Choroid plexus epithelial cell (primary cell): ENCODE measurements at regions not wholly inside any gene's neighbourhood (a gene's known extent, or its start where the extent isn't known, plus 50 kb on each side); places are given as distances from the start of the nearest gene placed in this dataset.

Experiments
- DNase-seq: peaks from one replicate; pipeline ENCODE4 v3.0.0-alpha.2; 2010; ENCODE audit warnings: low read depth
- H3K4me3 ChIP-seq: 2 replicates; pipeline ENCODE4 v1.5.1; 2011; ENCODE audit warnings: low read depth, mild to moderate bottlenecking, control low read depth, low read length, moderate library complexity
- CTCF ChIP-seq: conservative IDR thresholded peaks from 2 replicates; pipeline ENCODE4 v1.5.1; 2011; ENCODE audit warnings: low read depth, mild to moderate bottlenecking, control low read depth, inconsistent platforms, low read length, moderate library complexity

GRCh38 chr12:105832806-105833205, 305.9 kb downstream of the NUAK1 start:
- no peak overlapping the region for H3K4me3 ChIP-seq
- no peak for DNase-seq
- no peak for TF ChIP-seq CTCF

- H3K4me3 ChIP-seq = no peak overlapping the region
- no peak for TF ChIP-seq CTCF
- no peak for DNase-seq
Observed at GRCh38 chr12:105834496-105834895, 304.3 kb downstream of the NUAK1 start.

GRCh38 chr12:105835580-105836241, 303.0 kb downstream of the NUAK1 start:
- no peak for TF ChIP-seq CTCF
- H3K4me3 ChIP-seq = no peak overlapping the region
- no peak for DNase-seq

- TF ChIP-seq CTCF = no peak
- DNase-seq = no peak
- no peak overlapping the region for H3K4me3 ChIP-seq
Observed at GRCh38 chr12:105836242-105836622, 302.5 kb downstream of the NUAK1 start.

- no peak overlapping the region for H3K4me3 ChIP-seq
- DNase-seq = no peak
- no peak for TF ChIP-seq CTCF
Observed at GRCh38 chr12:105839629-105840127, 299.1 kb downstream of the NUAK1 start.

- H3K4me3 ChIP-seq = no peak overlapping the region
- TF ChIP-seq CTCF = no peak
Observed at GRCh38 chr12:105840384-105840783, 298.4 kb downstream of the NUAK1 start.

GRCh38 chr12:105841840-105842239, 296.9 kb downstream of the NUAK1 start:
- no peak overlapping the region for H3K4me3 ChIP-seq
- no peak for TF ChIP-seq CTCF
- no peak for DNase-seq

More at GRCh38 chr12:105840384-105840783, 298.4 kb downstream of the NUAK1 start:
- DNase-seq = no peak
